Endothelial cell of umbilical vein (primary cell): ENCODE measurements at regions not wholly inside any gene's neighbourhood (a gene's known extent, or its start where the extent isn't known, plus 50 kb on each side); places are given as distances from the start of the nearest gene placed in this dataset.

Experiments
- BruUV-seq: library from RNA; stranded (reverse); fragments of 400-500 nt; replicated peaks from 2 replicates; lab custom pipeline; 2021; lab: Mats Ljungman, UMichigan
- CTCF ChIA-PET: fragments of 300-600, 350-600 bp; sonication (Branson Sonifier 250); formaldehyde crosslinking; loops from one replicate; lab custom pipeline; 2021; ENCODE audit warnings: antibody characterized with exemption, inconsistent platforms; lab: Charles Lee
- POLR2A ChIA-PET: fragments of 300-600, 350-600 bp; sonication (Branson Sonifier 250); formaldehyde crosslinking; loops from one replicate; lab custom pipeline; 2021; ENCODE audit warnings: antibody characterized with exemption, inconsistent platforms; lab: Charles Lee
- DNase-seq: peaks from one replicate; pipeline ENCODE4 v3.0.0-alpha.2; 2011; ENCODE audit warnings: low read depth, low spot score
- FAIRE-seq: peaks from 2 replicates; lab custom pipeline; 2011; peaks lifted over from hg19 to GRCh38; lab: Jason Lieb, UNC
- H2AFZ ChIP-seq: 2 replicates; pipeline ENCODE4 v1.6.0; 2012; ENCODE audit warnings: low read depth, low read length, control low read depth, inconsistent platforms
- H3K27ac ChIP-seq: 2 replicates; pipeline ENCODE4 v1.5.1; 2011; ENCODE audit warnings: low read depth, mild to moderate bottlenecking, control low read depth, low read length, moderate library complexity; ENCODE audit not compliant: insufficient read depth
- H3K27me3 ChIP-seq, 2 experiments: 2 replicates each; pipeline versions ENCODE4 v1.6.0 to v1.6.1; 2011; ENCODE audit warnings: low read length in 2 of 2, mixed read lengths in 1 of 2; ENCODE audit not compliant: control insufficient read depth in 2 of 2, insufficient read depth in 2 of 2
- H3K36me3 ChIP-seq, 2 experiments: 2 replicates in 1 of 2; 3 replicates in 1 of 2; pipeline ENCODE4 v1.5.1; 2011; ENCODE audit warnings: low read length in 2 of 2, mild to moderate bottlenecking in 1 of 2, moderate library complexity in 1 of 2; ENCODE audit not compliant: control insufficient read depth in 2 of 2, insufficient read depth in 2 of 2; ENCODE audit errors: extremely low read depth in 1 of 2
- H3K4me1 ChIP-seq: 3 replicates; pipeline ENCODE4 v1.5.1; 2011; ENCODE audit warnings: mild to moderate bottlenecking, low read length; ENCODE audit not compliant: control insufficient read depth, insufficient read depth; ENCODE audit errors: extremely low read depth
- H3K4me2 ChIP-seq: 2 replicates; pipeline ENCODE4 v1.6.1; 2011; ENCODE audit warnings: low read length, control low read depth, mixed read lengths; ENCODE audit not compliant: insufficient read depth
- H3K4me3 ChIP-seq, 3 experiments: fragments of 200-600 bp in 1 of 3; sonication (generic), shearing (Covaris generic) in 1 of 3; replicated peaks in 1 of 3; 2 replicates each; pipeline ENCODE4 v1.5.1; 2011 to 2016; ENCODE audit warnings: control low read depth in 3 of 3, low read length in 3 of 3, mild to moderate bottlenecking in 2 of 3, inconsistent platforms in 1 of 3, low read depth in 1 of 3, moderate library complexity in 1 of 3; ENCODE audit not compliant: insufficient read depth in 1 of 3
- H3K79me2 ChIP-seq: 2 replicates; pipeline ENCODE4 v1.6.0; 2012; ENCODE audit warnings: low read length, inconsistent platforms; ENCODE audit not compliant: control insufficient read depth, insufficient read depth
- H3K9ac ChIP-seq: replicated peaks from 2 replicates; pipeline ENCODE3; 2011; ENCODE audit warnings: low read length, control low read depth; ENCODE audit not compliant: insufficient read depth; ENCODE audit errors: extremely low read depth
- H3K9me1 ChIP-seq: replicated peaks from 3 replicates; pipeline ENCODE4 v1.6.0; 2011; ENCODE audit warnings: mild to moderate bottlenecking, low read length; ENCODE audit not compliant: control insufficient read depth, insufficient read depth; ENCODE audit errors: extremely low read depth
- H3K9me3 ChIP-seq: replicated peaks from 2 replicates; pipeline ENCODE4 v1.5.1; 2012; ENCODE audit warnings: low read length, inconsistent platforms; ENCODE audit not compliant: control insufficient read depth, insufficient read depth
- H4K20me1 ChIP-seq: replicated peaks from 2 replicates; pipeline ENCODE3; 2011; ENCODE audit warnings: mild to moderate bottlenecking, low read length; ENCODE audit not compliant: control insufficient read depth, insufficient read depth; ENCODE audit errors: extremely low read depth
- EZH2 ChIP-seq: IDR thresholded peaks from 2 replicates; pipeline ENCODE4 v1.6.1; 2012; ENCODE audit warnings: borderline replicate concordance, low read depth, mild to moderate bottlenecking, moderate library complexity, low read length, inconsistent platforms; ENCODE audit not compliant: severe bottlenecking
- FOS ChIP-seq: IDR thresholded peaks from 2 replicates; pipeline ENCODE4 v1.6.1; 2011; ENCODE audit warnings: mild to moderate bottlenecking, low read length, moderate library complexity, borderline replicate concordance; ENCODE audit not compliant: insufficient read depth
- GATA2 ChIP-seq: IDR thresholded peaks from 2 replicates; pipeline ENCODE4 v1.7.0; 2011; ENCODE audit warnings: low read depth, mild to moderate bottlenecking, moderate library complexity, mixed read lengths, low read length; ENCODE audit not compliant: insufficient read length, insufficient read depth
- JUN ChIP-seq: IDR thresholded peaks from 2 replicates; pipeline ENCODE4 v1.6.1; 2011; ENCODE audit warnings: borderline replicate concordance, low read depth; ENCODE audit not compliant: insufficient read length, insufficient read depth
- MAX ChIP-seq: IDR thresholded peaks from 2 replicates; pipeline ENCODE4 v1.6.1; 2011; ENCODE audit not compliant: insufficient read depth, insufficient read length
- MYC ChIP-seq: IDR thresholded peaks from one replicate; pipeline ENCODE4 v1.6.1; 2011; ENCODE audit warnings: mild to moderate bottlenecking, low read depth, low read length
- POLR2A ChIP-seq: IDR thresholded peaks from 2 replicates; pipeline ENCODE4 v1.6.1; 2012; ENCODE audit warnings: low read depth, mild to moderate bottlenecking, control low read depth, low read length
- POLR2AphosphoS5 ChIP-seq: IDR thresholded peaks from 2 replicates; pipeline ENCODE4 v1.6.1; 2012; ENCODE audit warnings: low read depth, mild to moderate bottlenecking, control low read depth, low read length, moderate library complexity; ENCODE audit not compliant: insufficient read depth
- dilution Hi-C: fragments of 300-500 bp; cut with MboI; formaldehyde crosslinking; loops from one replicate; pipeline ENCODE4 v1.15.0; 2019; ENCODE audit warnings: low sequenced_read_pairs; ENCODE audit not compliant: extremely low pct_ligation_motif_present
- intact Hi-C: fragments of 100-400 bp; cut with micrococcal nuclease; formaldehyde crosslinking; loops from one replicate; pipeline ENCODE4 v1.10.0; 2022
- TF ChIP-seq, protein P1 (sequence below), 2 donors: IDR thresholded peaks; 1 replicate in 1 of 2; 2 replicates in 1 of 2; pipeline ENCODE4 v1.5.1; 2011; ENCODE audit warnings: low read length in 2 of 2, mild to moderate bottlenecking in 2 of 2, moderate library complexity in 2 of 2, control low read depth in 1 of 2, inconsistent platforms in 1 of 2, low read depth in 1 of 2; ENCODE audit not compliant: insufficient read depth in 1 of 2; ENCODE audit errors: extremely low read depth in 1 of 2

DNA sequence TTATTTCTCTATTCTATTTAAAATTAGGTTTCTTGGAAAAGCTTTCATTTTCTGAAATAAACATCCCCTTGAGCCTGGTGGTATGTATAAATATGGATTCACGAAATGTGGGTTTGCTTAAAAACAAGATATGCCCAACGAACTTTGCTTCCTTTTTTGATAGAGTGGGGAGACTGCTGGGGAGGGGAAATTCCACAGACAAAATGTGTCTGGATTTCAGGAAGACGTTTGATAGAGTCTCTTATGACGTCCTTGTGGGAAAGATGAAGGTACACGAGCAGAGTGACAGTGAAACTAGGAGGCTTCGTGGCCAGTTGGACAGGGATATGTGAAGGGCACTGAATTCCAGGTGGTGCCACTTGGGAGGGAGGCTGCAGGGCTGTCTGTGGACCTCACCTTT lies 84.5 kb upstream of the RPS23 start:
- Histone ChIP-seq H3K9me1 (no peaks in the 10 kb centered on the region), H3K36me3 (no peaks in the 10 kb centered on the region), H3K4me2 (no peak overlapping the region), H3K27me3 (no peaks in the 10 kb centered on the region), H3K9me3 (no peaks in the 10 kb centered on the region), H3K4me1 (peaks cover 16% of the 10 kb centered on the region), H3K27ac (no peak overlapping the region), H2AFZ (peak overlapping the region; percentile 15), H4K20me1 (no peaks in the 10 kb centered on the region), H3K79me2 (no peaks in the 10 kb centered on the region), H3K9ac (no peak overlapping the region), H3K4me3 (no peak overlapping the region)
- ChIA-PET CTCF (interaction anchor here (0.8 to 1.8 kb wide), 3 partner anchors 10 to 278 kb away, joined by 3 to 11 read pairs (median 4); no protein-coding TSS in a partner anchor), POLR2A (interaction anchor here (0.6 kb wide), 1 partner anchor 92 kb away, joined by 9 read pairs; no protein-coding TSS in a partner anchor)
- intact Hi-C loops, result no loop called here
- BruUV-seq, result no TSS peak
- FAIRE-seq (no peak), DNase-seq (no peak)
- TF ChIP-seq FOS, result no peak
- dilution Hi-C loops, result no loop called here

- no peaks in the 10 kb centered on the region for H3K9me1 ChIP-seq
- no peaks in the 10 kb centered on the region for H3K27me3 ChIP-seq
- H3K9ac ChIP-seq, result no peak overlapping the region
- H3K36me3 ChIP-seq, result no peaks in the 10 kb centered on the region
- no peak for TF ChIP-seq GATA2
- TF ChIP-seq MYC, result no peak
- TF ChIP-seq, protein P1, sequence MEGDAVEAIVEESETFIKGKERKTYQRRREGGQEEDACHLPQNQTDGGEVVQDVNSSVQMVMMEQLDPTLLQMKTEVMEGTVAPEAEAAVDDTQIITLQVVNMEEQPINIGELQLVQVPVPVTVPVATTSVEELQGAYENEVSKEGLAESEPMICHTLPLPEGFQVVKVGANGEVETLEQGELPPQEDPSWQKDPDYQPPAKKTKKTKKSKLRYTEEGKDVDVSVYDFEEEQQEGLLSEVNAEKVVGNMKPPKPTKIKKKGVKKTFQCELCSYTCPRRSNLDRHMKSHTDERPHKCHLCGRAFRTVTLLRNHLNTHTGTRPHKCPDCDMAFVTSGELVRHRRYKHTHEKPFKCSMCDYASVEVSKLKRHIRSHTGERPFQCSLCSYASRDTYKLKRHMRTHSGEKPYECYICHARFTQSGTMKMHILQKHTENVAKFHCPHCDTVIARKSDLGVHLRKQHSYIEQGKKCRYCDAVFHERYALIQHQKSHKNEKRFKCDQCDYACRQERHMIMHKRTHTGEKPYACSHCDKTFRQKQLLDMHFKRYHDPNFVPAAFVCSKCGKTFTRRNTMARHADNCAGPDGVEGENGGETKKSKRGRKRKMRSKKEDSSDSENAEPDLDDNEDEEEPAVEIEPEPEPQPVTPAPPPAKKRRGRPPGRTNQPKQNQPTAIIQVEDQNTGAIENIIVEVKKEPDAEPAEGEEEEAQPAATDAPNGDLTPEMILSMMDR (IDR thresholded peaks at IDR 0.05; ENCODE audit: extremely low read depth in 1 of 2, insufficient read depth in 1 of 2, low read depth in 1 of 2, low read length in 2 of 2), result no peak
- no peak for TF ChIP-seq MAX
- no peak for TF ChIP-seq POLR2AphosphoS5
- TF ChIP-seq POLR2A, result no peak
- no peak for TF ChIP-seq FOS
- no peak for TF ChIP-seq JUN
- TF ChIP-seq EZH2, result no peak
- intact Hi-C loops, result no loop called here
- no peak overlapping the region for H3K27ac ChIP-seq
- peaks cover 33% of the 10 kb centered on the region for H3K4me1 ChIP-seq
- CTCF ChIA-PET, result interaction anchor here (1.1 to 1.3 kb wide), 2 partner anchors 8 to 434 kb away, joined by 3 read pairs; no protein-coding TSS in a partner anchor
- H3K4me3 ChIP-seq, result no peak overlapping the region
- no peak overlapping the region for H2AFZ ChIP-seq
- POLR2A ChIA-PET, result no interaction called here
- FAIRE-seq (no peak), DNase-seq (no peak)
- dilution Hi-C loops, result no loop called here
- H3K4me2 ChIP-seq, result no peak overlapping the region
- no peaks in the 10 kb centered on the region for H3K79me2 ChIP-seq
- BruUV-seq, result no TSS peak
- H4K20me1 ChIP-seq, result no peaks in the 10 kb centered on the region
- H3K9me3 ChIP-seq, result no peaks in the 10 kb centered on the region
Observed at GRCh38 chr5:82360022-82360421, 81.9 kb upstream of the RPS23 start.
